ENCODE measurements at regions not wholly inside any gene's neighbourhood (a gene's known extent, or its start where the extent isn't known, plus 50 kb on each side); places are given as distances from the start of the nearest gene placed in this dataset.

DNA sequence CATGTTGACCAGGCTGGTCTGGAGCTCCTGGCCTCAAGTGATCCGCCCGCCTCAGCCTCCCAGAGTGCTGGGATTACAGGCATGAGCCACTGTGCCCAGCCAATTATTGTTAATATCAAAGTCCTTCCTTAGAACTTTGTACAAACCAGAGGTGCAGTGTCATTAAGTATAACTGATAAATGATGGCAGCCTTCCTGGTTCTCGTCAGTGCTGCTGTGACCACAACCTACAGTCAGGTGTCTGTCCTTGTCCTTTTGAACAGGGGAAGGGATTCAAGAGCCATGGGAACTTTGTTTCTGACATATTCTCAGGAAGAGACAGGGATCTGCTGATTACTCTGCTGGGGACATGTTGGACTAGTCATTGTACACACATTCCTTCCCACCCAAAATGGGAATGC is 103.2 kb upstream of the TIAM2 start:
- 80% methylated on average over 3 of the region's 3 CpGs; no CpG with 5 or more reads in 1 of the 2 experiments for WGBS, 2 experiments (ENCODE audit: extremely low coverage in 1 of 2, insufficient coverage in 1 of 2, insufficient read length in 1 of 2, insufficient replicate concordance in 2 of 2, low coverage in 1 of 2, low lambda C conversion rate in 2 of 2, missing lambda C conversion rate in 1 of 2)
- DNase-seq (ENCODE audit: low read depth in 1 of 2, low spot score in 2 of 2), result no peak
- H3K9ac ChIP-seq (replicated peaks in 1 of 4; ENCODE audit: extremely low read depth in 1 of 4, low read depth in 3 of 4, low read length in 3 of 4), result no peak overlapping the region
- TF ChIP-seq RFX5 (IDR thresholded peaks at IDR 0.05; ENCODE audit: borderline replicate concordance, low read depth, low read length), result no peak
- TF ChIP-seq POLR2A (IDR thresholded peaks at IDR 0.05; ENCODE audit: control extremely low read depth in 1 of 2, low read depth in 2 of 2, low read length in 2 of 2), result no peak
- TF ChIP-seq, protein P1, sequence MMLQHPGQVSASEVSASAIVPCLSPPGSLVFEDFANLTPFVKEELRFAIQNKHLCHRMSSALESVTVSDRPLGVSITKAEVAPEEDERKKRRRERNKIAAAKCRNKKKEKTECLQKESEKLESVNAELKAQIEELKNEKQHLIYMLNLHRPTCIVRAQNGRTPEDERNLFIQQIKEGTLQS (IDR thresholded peaks at IDR 0.05; ENCODE audit: insufficient read depth, low read depth, low read length), result no peak
- no peak for TF ChIP-seq SIX5 (IDR thresholded peaks at IDR 0.05; ENCODE audit: low read depth, low read length)
- no peak for TF ChIP-seq HDAC6 (IDR thresholded peaks at IDR 0.05; ENCODE audit: low read depth, low read length)
- TF ChIP-seq TAF1 (IDR thresholded peaks at IDR 0.05; ENCODE audit: low read depth, low read length), result no peak

More for the DNA sequence above, 103.2 kb upstream of the TIAM2 start:
- no peak overlapping the region for H2AFZ ChIP-seq (ENCODE audit: low read length)
- no peak overlapping the region for H2BK15ac ChIP-seq (ENCODE audit: low read length)
- no peaks in the 10 kb centered on the region for H3K36me3 ChIP-seq (ENCODE audit: control insufficient read depth in 2 of 4, insufficient read depth in 4 of 4, low read length in 3 of 4)
- no peak overlapping the region for H4K8ac ChIP-seq (ENCODE audit: extremely low read depth, insufficient read depth, low read length)
- H3K27me3 ChIP-seq (replicated peaks in 1 of 4; ENCODE audit: control insufficient read depth in 3 of 4, extremely low read depth in 1 of 4, insufficient read depth in 3 of 4, low read length in 3 of 4), result no peaks in the 10 kb centered on the region
- no peak for FAIRE-seq
- no peak overlapping the region for H3K4ac ChIP-seq (replicated peaks; ENCODE audit: insufficient read length, low read depth, low read length)
- H2BK20ac ChIP-seq (ENCODE audit: low read length), result no peak overlapping the region
- no peak overlapping the region for H3K14ac ChIP-seq (ENCODE audit: insufficient read length)
- no peak overlapping the region for H2AK5ac ChIP-seq (ENCODE audit: low read depth, low read length)
- H3K4me2 ChIP-seq (ENCODE audit: insufficient read depth in 1 of 2, low read depth in 2 of 2, low read length in 2 of 2), result no peak overlapping the region
- no peak overlapping the region for H3K4me3 ChIP-seq (ENCODE audit: extremely low read depth in 1 of 4, insufficient read depth in 2 of 4, low read depth in 3 of 4, low read length in 4 of 4)
- H2BK120ac ChIP-seq (replicated peaks; ENCODE audit: low read depth, low read length), result no peak overlapping the region
- no peaks in the 10 kb centered on the region for H3K9me3 ChIP-seq (ENCODE audit: insufficient read depth in 2 of 2, low read depth in 1 of 2, low read length in 1 of 2)
- no peaks in the 10 kb centered on the region for H4K20me1 ChIP-seq (replicated peaks in 1 of 2; ENCODE audit: control insufficient read depth in 1 of 2, insufficient read depth in 2 of 2, low read length in 2 of 2)
- no peak overlapping the region for H3K23ac ChIP-seq (ENCODE audit: insufficient read length)
- no peak overlapping the region for H3K27ac ChIP-seq (ENCODE audit: low read depth, low read length)
- no peak overlapping the region for H3K18ac ChIP-seq (ENCODE audit: extremely low read depth, low read length)
- no peak overlapping the region for H2BK5ac ChIP-seq (ENCODE audit: low read depth, low read length)
- H3K4me1 ChIP-seq (replicated peaks in 1 of 4; ENCODE audit: control insufficient read depth in 3 of 4, insufficient read depth in 4 of 4, low read length in 3 of 4), result peaks cover 0 to 2% (median 0%) of the 10 kb centered on the region in 4 experiments; a peak in 1 of 7 replicates
- ChIA-PET POLR2A (ENCODE audit: partially characterized antibody) (no interaction called here), CTCF (ENCODE audit: partially characterized antibody) (interaction anchor here (0.6 to 2.3 kb wide), 3 partner anchors 19 to 239 kb away, joined by 3 to 7 read pairs (median 4); no protein-coding TSS in a partner anchor)
- no peak overlapping the region for H4K91ac ChIP-seq (replicated peaks; ENCODE audit: insufficient read length, low read length)
- no peaks in the 10 kb centered on the region for H3K23me2 ChIP-seq (ENCODE audit: low read depth, low read length)
- no peaks in the 10 kb centered on the region for H3K79me1 ChIP-seq (ENCODE audit: low read depth, low read length)
- no peaks in the 10 kb centered on the region for H3K79me2 ChIP-seq (ENCODE audit: control insufficient read depth in 1 of 2, insufficient read depth in 2 of 2, low read length in 2 of 2)
- H2BK12ac ChIP-seq (ENCODE audit: low read depth, low read length), result no peak overlapping the region
- no peak overlapping the region for H3K56ac ChIP-seq (replicated peaks; ENCODE audit: insufficient read length, low read depth, low read length)
- H4K5ac ChIP-seq (ENCODE audit: insufficient read length, low read depth, low read length), result no peak overlapping the region

Measured in H1 (cell line).